ENCODE measurements at regions not wholly inside any gene's neighbourhood (a gene's known extent, or its start where the extent isn't known, plus 50 kb on each side); places are given as distances from the start of the nearest gene placed in this dataset.

DNA sequence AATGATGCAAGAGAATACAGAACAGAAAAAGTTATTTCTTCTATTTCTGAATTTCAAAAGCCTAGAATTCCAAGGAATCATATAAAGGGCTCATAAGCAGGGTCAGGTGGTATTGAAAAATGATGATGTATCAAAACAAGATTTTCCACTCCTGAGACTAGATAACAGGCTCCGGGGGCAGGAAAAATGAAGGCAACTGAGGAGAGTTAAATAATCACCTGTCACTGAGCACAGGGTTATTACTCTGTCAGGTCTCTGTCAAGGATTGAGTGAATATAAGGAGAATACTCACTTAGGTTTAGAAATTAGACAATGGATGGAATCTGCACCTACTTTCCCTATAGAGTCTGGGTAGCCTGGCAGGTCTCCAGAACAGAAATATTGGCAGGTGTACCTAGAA, 76.1 kb upstream of the KHDRBS2 start (continued):
- TF ChIP-seq, protein P1, sequence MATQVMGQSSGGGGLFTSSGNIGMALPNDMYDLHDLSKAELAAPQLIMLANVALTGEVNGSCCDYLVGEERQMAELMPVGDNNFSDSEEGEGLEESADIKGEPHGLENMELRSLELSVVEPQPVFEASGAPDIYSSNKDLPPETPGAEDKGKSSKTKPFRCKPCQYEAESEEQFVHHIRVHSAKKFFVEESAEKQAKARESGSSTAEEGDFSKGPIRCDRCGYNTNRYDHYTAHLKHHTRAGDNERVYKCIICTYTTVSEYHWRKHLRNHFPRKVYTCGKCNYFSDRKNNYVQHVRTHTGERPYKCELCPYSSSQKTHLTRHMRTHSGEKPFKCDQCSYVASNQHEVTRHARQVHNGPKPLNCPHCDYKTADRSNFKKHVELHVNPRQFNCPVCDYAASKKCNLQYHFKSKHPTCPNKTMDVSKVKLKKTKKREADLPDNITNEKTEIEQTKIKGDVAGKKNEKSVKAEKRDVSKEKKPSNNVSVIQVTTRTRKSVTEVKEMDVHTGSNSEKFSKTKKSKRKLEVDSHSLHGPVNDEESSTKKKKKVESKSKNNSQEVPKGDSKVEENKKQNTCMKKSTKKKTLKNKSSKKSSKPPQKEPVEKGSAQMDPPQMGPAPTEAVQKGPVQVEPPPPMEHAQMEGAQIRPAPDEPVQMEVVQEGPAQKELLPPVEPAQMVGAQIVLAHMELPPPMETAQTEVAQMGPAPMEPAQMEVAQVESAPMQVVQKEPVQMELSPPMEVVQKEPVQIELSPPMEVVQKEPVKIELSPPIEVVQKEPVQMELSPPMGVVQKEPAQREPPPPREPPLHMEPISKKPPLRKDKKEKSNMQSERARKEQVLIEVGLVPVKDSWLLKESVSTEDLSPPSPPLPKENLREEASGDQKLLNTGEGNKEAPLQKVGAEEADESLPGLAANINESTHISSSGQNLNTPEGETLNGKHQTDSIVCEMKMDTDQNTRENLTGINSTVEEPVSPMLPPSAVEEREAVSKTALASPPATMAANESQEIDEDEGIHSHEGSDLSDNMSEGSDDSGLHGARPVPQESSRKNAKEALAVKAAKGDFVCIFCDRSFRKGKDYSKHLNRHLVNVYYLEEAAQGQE (IDR thresholded peaks at IDR 0.05; ENCODE audit: unreplicated experiment) = no peak
- TF ChIP-seq ETS1 (IDR thresholded peaks at IDR 0.05) (no peak), EZH2phosphoT487 (IDR thresholded peaks at IDR 0.05; ENCODE audit: unreplicated experiment) (no peak), NANOG (IDR thresholded peaks at IDR 0.05; ENCODE audit: borderline replicate concordance) (no peak), CREB1 (CRISPR knock-in tag; IDR thresholded peaks at IDR 0.05; ENCODE audit: low read depth) (no peak)

GRCh38 chr6:62357835-62358234, 71.8 kb upstream of the KHDRBS2 start:
- Histone ChIP-seq H3K4me1 (ENCODE audit: insufficient read depth) (no peaks in the 10 kb centered on the region), H3F3A (replicated peaks; ENCODE audit: low read depth) (no peaks in the 10 kb centered on the region), H2AFZ (peak overlapping the region; percentile 43; the same call in 1 of the 2 replicates), H3K4me2 (no peak overlapping the region), H3K27ac (ENCODE audit: low read depth) (no peak overlapping the region), H3K27me3 (ENCODE audit: insufficient read depth) (no peaks in the 10 kb centered on the region), H3K4me3 (no peak overlapping the region), H3K9me2 (ENCODE audit: insufficient read depth) (no peaks in the 10 kb centered on the region), H3K36me3 (ENCODE audit: insufficient read depth) (no peaks in the 10 kb centered on the region), H4K20me1 (replicated peaks; ENCODE audit: insufficient read depth) (no peaks in the 10 kb centered on the region), H3K79me2 (replicated peaks; ENCODE audit: insufficient read depth) (no peaks in the 10 kb centered on the region)
- no peaks in the 10 kb centered on the region for H3K4me1 Mint-ChIP-seq
- no peaks in the 10 kb centered on the region for H3K36me3 Mint-ChIP-seq (ENCODE audit: low read depth)
- no peak for TF ChIP-seq ZNF114 (CRISPR knock-in tag; IDR thresholded peaks at IDR 0.05)
- TF ChIP-seq, protein P2, sequence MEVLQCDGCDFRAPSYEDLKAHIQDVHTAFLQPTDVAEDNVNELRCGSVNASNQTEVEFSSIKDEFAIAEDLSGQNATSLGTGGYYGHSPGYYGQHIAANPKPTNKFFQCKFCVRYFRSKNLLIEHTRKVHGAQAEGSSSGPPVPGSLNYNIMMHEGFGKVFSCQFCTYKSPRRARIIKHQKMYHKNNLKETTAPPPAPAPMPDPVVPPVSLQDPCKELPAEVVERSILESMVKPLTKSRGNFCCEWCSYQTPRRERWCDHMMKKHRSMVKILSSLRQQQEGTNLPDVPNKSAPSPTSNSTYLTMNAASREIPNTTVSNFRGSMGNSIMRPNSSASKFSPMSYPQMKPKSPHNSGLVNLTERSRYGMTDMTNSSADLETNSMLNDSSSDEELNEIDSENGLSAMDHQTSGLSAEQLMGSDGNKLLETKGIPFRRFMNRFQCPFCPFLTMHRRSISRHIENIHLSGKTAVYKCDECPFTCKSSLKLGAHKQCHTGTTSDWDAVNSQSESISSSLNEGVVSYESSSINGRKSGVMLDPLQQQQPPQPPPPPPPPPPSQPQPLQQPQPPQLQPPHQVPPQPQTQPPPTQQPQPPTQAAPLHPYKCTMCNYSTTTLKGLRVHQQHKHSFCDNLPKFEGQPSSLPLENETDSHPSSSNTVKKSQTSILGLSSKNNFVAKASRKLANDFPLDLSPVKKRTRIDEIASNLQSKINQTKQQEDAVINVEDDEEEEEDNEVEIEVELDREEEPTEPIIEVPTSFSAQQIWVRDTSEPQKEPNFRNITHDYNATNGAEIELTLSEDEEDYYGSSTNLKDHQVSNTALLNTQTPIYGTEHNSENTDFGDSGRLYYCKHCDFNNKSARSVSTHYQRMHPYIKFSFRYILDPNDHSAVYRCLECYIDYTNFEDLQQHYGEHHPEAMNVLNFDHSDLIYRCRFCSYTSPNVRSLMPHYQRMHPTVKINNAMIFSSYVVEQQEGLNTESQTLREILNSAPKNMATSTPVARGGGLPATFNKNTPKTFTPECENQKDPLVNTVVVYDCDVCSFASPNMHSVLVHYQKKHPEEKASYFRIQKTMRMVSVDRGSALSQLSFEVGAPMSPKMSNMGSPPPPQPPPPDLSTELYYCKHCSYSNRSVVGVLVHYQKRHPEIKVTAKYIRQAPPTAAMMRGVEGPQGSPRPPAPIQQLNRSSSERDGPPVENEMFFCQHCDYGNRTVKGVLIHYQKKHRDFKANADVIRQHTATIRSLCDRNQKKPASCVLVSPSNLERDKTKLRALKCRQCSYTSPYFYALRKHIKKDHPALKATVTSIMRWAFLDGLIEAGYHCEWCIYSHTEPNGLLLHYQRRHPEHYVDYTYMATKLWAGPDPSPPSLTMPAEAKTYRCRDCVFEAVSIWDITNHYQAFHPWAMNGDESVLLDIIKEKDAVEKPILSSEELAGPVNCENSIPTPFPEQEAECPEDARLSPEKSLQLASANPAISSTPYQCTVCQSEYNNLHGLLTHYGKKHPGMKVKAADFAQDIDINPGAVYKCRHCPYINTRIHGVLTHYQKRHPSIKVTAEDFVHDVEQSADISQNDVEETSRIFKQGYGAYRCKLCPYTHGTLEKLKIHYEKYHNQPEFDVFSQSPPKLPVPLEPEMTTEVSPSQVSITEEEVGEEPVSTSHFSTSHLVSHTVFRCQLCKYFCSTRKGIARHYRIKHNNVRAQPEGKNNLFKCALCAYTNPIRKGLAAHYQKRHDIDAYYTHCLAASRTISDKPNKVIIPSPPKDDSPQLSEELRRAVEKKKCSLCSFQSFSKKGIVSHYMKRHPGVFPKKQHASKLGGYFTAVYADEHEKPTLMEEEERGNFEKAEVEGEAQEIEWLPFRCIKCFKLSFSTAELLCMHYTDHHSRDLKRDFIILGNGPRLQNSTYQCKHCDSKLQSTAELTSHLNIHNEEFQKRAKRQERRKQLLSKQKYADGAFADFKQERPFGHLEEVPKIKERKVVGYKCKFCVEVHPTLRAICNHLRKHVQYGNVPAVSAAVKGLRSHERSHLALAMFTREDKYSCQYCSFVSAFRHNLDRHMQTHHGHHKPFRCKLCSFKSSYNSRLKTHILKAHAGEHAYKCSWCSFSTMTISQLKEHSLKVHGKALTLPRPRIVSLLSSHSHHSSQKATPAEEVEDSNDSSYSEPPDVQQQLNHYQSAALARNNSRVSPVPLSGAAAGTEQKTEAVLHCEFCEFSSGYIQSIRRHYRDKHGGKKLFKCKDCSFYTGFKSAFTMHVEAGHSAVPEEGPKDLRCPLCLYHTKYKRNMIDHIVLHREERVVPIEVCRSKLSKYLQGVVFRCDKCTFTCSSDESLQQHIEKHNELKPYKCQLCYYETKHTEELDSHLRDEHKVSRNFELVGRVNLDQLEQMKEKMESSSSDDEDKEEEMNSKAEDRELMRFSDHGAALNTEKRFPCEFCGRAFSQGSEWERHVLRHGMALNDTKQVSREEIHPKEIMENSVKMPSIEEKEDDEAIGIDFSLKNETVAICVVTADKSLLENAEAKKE (CRISPR knock-in tag; IDR thresholded peaks at IDR 0.05) = no peak
- no peak for TF ChIP-seq STAT1 (IDR thresholded peaks at IDR 0.05; ENCODE audit: unreplicated experiment)
- no peak for TF ChIP-seq POLR2AphosphoS5 (IDR thresholded peaks at IDR 0.05; ENCODE audit: low read depth)
- TF ChIP-seq, protein P1 (IDR thresholded peaks at IDR 0.05; ENCODE audit: unreplicated experiment) = no peak
- ATAC-seq = no peak
- no peaks in the 10 kb centered on the region for H3K27me3 Mint-ChIP-seq (ENCODE audit: insufficient read depth, low read depth, poor library complexity)
- H3K9me3 Mint-ChIP-seq = no peaks in the 10 kb centered on the region; the same call in 1 of the 3 replicates
- H3K27ac Mint-ChIP-seq = no peak overlapping the region
- DNase-seq (ENCODE audit: low spot score) = no peak
- no peak overlapping the region for H3K4me3 Mint-ChIP-seq

All from GM23338 (cell line).